Duodenal mucosa (tissue), 2 donors: ENCODE measurements at regions not wholly inside any gene's neighbourhood (a gene's known extent, or its start where the extent isn't known, plus 50 kb on each side); places are given as distances from the start of the nearest gene placed in this dataset.

Experiments
- H3K27ac ChIP-seq: one replicate; pipeline ENCODE4 v1.7.0; 2013; ENCODE audit warnings: low read depth, low read length
- H3K27me3 ChIP-seq, 2 donors: one replicate each; pipeline ENCODE4 v1.7.0; 2013; ENCODE audit warnings: low read length in 2 of 2, control low read depth in 1 of 2; ENCODE audit not compliant: insufficient read depth in 2 of 2, control insufficient read depth in 1 of 2
- H3K36me3 ChIP-seq, 2 donors: one replicate each; pipeline ENCODE4 v1.7.0; 2013; ENCODE audit warnings: low read length in 2 of 2, control low read depth in 1 of 2; ENCODE audit not compliant: insufficient read depth in 2 of 2, control insufficient read depth in 1 of 2
- H3K4me1 ChIP-seq, 2 donors: one replicate each; pipeline ENCODE4 v1.7.0; 2013; ENCODE audit warnings: low read length in 2 of 2, control low read depth in 1 of 2; ENCODE audit not compliant: insufficient read depth in 2 of 2, control insufficient read depth in 1 of 2
- H3K4me3 ChIP-seq, 2 donors: one replicate each; pipeline ENCODE4 v1.7.0; 2013; ENCODE audit warnings: low read length in 2 of 2, low read depth in 1 of 2
- H3K9ac ChIP-seq, 2 donors: one replicate each; pipeline ENCODE4 v1.7.0; 2013; ENCODE audit warnings: low read length in 2 of 2, low read depth in 1 of 2
- H3K9me3 ChIP-seq, 2 donors: one replicate each; pipeline ENCODE4 v1.7.0; 2013; ENCODE audit warnings: low read length in 2 of 2, control low read depth in 1 of 2; ENCODE audit not compliant: control insufficient read depth in 1 of 2

GRCh38 chr2:16250056-16250425, 309.7 kb downstream of the MYCN start:
- Histone ChIP-seq H3K4me1 (peaks cover 0 to under 1% of the 10 kb centered on the region in 2 donors), H3K36me3 (no peaks in the 10 kb centered on the region), H3K9me3 (no peaks in the 10 kb centered on the region), H3K9ac (no peak overlapping the region), H3K27ac (no peak overlapping the region), H3K4me3 (no peak overlapping the region), H3K27me3 (no peaks in the 10 kb centered on the region)

- peaks cover 0 to 6% of the 10 kb centered on the region in 2 donors for H3K4me1 ChIP-seq
- H3K4me3 ChIP-seq = no peak overlapping the region
- H3K27me3 ChIP-seq = no peaks in the 10 kb centered on the region
- H3K9me3 ChIP-seq = no peaks in the 10 kb centered on the region
- H3K9ac ChIP-seq = no peak overlapping the region
- H3K27ac ChIP-seq = no peak overlapping the region
- H3K36me3 ChIP-seq = no peaks in the 10 kb centered on the region
Measured at GRCh38 chr2:16249246-16250055, 309.1 kb downstream of the MYCN start.

- Histone ChIP-seq H3K9ac (no peak overlapping the region), H3K36me3 (no peaks in the 10 kb centered on the region), H3K4me3 (no peak overlapping the region), H3K9me3 (no peaks in the 10 kb centered on the region), H3K27me3 (no peaks in the 10 kb centered on the region), H3K27ac (no peak overlapping the region), H3K4me1 (peaks cover 0 to 6% of the 10 kb centered on the region in 2 donors)
Measured at GRCh38 chr2:16248571-16249105, 308.3 kb downstream of the MYCN start.

GRCh38 chr2:16247326-16248122, 307.2 kb downstream of the MYCN start:
- no peak overlapping the region for H3K27ac ChIP-seq

GRCh38 chr2:16246911-16247310, 306.6 kb downstream of the MYCN start:
- no peak overlapping the region for H3K4me3 ChIP-seq
- no peak overlapping the region for H3K9ac ChIP-seq
- H3K27me3 ChIP-seq = no peaks in the 10 kb centered on the region
- no peaks in the 10 kb centered on the region for H3K9me3 ChIP-seq
- H3K36me3 ChIP-seq = no peaks in the 10 kb centered on the region
- H3K27ac ChIP-seq = no peak overlapping the region
- peaks cover 0 to 6% of the 10 kb centered on the region in 2 donors for H3K4me1 ChIP-seq

More at GRCh38 chr2:16247326-16248122, 307.2 kb downstream of the MYCN start:
- Histone ChIP-seq H3K36me3 (no peaks in the 10 kb centered on the region), H3K4me1 (peaks cover 0 to 6% of the 10 kb centered on the region in 2 donors), H3K4me3 (no peak overlapping the region), H3K27me3 (no peaks in the 10 kb centered on the region), H3K9me3 (no peaks in the 10 kb centered on the region), H3K9ac (no peak overlapping the region)

GRCh38 chr2:16246281-16246850, 306.0 kb downstream of the MYCN start:
- Histone ChIP-seq H3K4me3 (no peak overlapping the region), H3K9me3 (no peaks in the 10 kb centered on the region), H3K36me3 (no peaks in the 10 kb centered on the region), H3K27ac (no peak overlapping the region), H3K9ac (no peak overlapping the region), H3K27me3 (no peaks in the 10 kb centered on the region), H3K4me1 (peaks cover 0 to 6% of the 10 kb centered on the region in 2 donors)

- H3K4me1 ChIP-seq = peaks cover 0 to 6% of the 10 kb centered on the region in 2 donors
- no peaks in the 10 kb centered on the region for H3K36me3 ChIP-seq
- no peak overlapping the region for H3K4me3 ChIP-seq
- H3K27me3 ChIP-seq = no peaks in the 10 kb centered on the region
- H3K27ac ChIP-seq = no peak overlapping the region
- H3K9me3 ChIP-seq = no peaks in the 10 kb centered on the region
- no peak overlapping the region for H3K9ac ChIP-seq
Measured at GRCh38 chr2:16245481-16246054, 305.2 kb downstream of the MYCN start.

GRCh38 chr2:16244966-16245320, 304.6 kb downstream of the MYCN start:
- peaks cover 0 to 6% of the 10 kb centered on the region in 2 donors for H3K4me1 ChIP-seq
- H3K9ac ChIP-seq = no peak overlapping the region
- no peak overlapping the region for H3K4me3 ChIP-seq
- no peaks in the 10 kb centered on the region for H3K27me3 ChIP-seq
- no peaks in the 10 kb centered on the region for H3K9me3 ChIP-seq
- no peaks in the 10 kb centered on the region for H3K36me3 ChIP-seq
- no peak overlapping the region for H3K27ac ChIP-seq

GRCh38 chr2:16244153-16244965, 304.0 kb downstream of the MYCN start:
- no peak overlapping the region for H3K4me3 ChIP-seq
- no peaks in the 10 kb centered on the region for H3K36me3 ChIP-seq
- no peaks in the 10 kb centered on the region for H3K9me3 ChIP-seq
- H3K27ac ChIP-seq = no peak overlapping the region
- H3K9ac ChIP-seq = no peak overlapping the region
- H3K27me3 ChIP-seq = no peaks in the 10 kb centered on the region
- peaks cover 0 to 6% of the 10 kb centered on the region in 2 donors for H3K4me1 ChIP-seq
